GM12892 (cell line): ENCODE measurements at regions not wholly inside any gene's neighbourhood (a gene's known extent, or its start where the extent isn't known, plus 50 kb on each side); places are given as distances from the start of the nearest gene placed in this dataset.

ENCODE experiments used
- POLR2A ChIP-seq: IDR thresholded peaks from 2 replicates; pipeline ENCODE4 v1.6.1; 2011; ENCODE audit warnings: low read depth, low read length, control low read depth
- POLR2AphosphoS5 ChIP-seq: IDR thresholded peaks from 2 replicates; pipeline ENCODE4 v1.6.1; 2011; ENCODE audit warnings: low read depth, low read length, control low read depth
- TAF1 ChIP-seq: IDR thresholded peaks from 2 replicates; pipeline ENCODE4 v1.6.1; 2011; ENCODE audit warnings: low read depth, mild to moderate bottlenecking, control low read depth, low read length, borderline replicate concordance

DNA sequence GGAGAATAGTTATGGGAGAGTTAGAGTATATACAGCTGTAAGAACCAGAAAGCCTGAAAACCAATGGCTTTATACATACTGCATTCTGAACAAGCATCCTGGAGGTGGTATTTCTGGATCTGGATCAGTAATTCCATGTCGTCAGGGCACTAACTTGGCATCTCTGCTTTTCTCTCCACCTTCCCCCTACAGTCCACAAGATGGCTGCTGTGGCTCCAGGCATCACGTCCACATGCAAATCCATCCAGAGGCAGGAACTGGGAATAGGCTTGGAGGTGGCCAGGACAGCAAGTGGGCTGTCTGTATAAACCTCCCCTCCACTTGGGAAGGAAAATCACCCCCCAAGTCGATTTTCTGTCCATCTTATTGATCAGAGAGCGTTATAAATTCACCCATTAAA, 86.2 kb upstream of the WDR26 start:
- no peak for TF ChIP-seq POLR2AphosphoS5
- TF ChIP-seq POLR2A, result no peak
- no peak for TF ChIP-seq TAF1
